ENCODE measurements at regions not wholly inside any gene's neighbourhood (a gene's known extent, or its start where the extent isn't known, plus 50 kb on each side); places are given as distances from the start of the nearest gene placed in this dataset.

- no peak for DNase-seq (ENCODE audit: low spot score)
Observed at GRCh38 chr7:46682836-46683624, 762.0 kb upstream of the IGFBP3 start.

DNA sequence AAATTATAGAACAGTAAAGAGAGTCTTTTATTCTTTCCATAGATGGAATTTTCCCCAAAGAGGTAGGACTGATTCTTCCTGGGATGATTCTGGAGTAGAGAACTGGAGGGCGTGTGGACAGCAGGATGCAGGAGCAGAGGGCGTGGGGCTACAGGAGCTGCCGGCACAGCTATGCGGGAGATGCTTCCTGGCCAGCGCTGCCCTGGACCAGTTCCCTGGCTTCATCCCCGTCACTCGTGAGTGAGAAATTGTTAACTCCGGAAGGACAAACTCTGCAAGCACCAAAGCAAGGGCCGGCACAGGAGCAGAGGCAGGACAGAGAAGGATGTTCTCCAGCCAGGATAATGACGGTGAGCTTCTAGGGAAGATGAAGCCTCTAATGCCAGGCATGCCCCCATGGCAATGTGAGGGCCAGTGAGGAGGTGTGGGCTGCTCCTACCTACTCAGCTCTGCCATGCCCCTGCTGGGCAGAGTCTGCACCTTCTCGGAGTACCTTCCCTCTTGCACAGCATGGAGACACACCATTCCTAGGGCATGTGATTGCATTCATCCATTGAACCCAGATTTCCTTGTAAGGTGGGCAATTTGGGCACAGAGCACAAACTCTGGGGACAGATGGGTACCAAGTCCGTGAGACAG, 760.9 kb upstream of the IGFBP3 start:
- no peak for DNase-seq (ENCODE audit: low spot score)

DNA sequence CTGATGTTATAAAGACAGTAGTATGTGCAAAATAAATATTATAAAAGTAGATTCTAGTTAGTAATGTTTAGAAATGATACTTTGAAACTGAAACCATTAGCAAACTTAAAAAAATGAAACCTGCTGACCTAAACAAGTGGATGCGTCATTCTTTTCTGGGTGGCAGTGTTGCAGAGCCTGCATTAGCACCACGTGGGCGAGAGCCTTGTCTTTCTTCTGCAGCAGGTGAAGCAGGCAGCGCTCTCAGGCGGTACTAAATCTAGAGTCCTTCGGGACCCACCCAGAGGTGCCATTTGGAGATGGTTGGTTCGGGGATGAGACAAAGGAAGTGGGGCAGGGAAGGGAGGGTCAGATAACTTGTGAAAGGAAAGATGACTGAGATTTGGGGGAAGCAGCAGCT, 759.1 kb upstream of the IGFBP3 start:
- DNase-seq (ENCODE audit: low spot score): no peak

DNA sequence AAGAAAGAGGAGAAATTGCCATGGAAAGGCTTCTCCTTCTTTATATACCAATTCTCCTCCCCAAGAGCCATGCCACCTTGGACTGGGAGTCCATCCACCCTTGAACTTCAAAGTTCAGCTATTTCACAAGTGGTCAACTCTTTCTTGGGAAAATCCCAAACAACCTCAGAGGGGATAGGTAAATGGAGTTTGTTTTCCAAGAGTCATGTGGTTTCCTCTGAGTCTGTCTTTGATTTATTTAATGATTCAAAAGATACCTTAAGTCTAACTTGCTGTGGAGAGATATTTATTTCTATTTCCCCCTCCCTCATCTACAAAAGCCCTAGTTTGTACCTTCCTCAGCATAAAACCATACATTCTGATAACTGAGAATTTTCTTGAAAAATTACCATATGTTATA, 758.6 kb upstream of the IGFBP3 start:
- no peak for DNase-seq (ENCODE audit: low spot score)

GRCh38 chr7:46678421-46678820, 757.3 kb upstream of the IGFBP3 start:
- no peak for DNase-seq (ENCODE audit: low spot score)

GRCh38 chr7:46675456-46675855, 754.4 kb upstream of the IGFBP3 start:
- no peak for DNase-seq (ENCODE audit: low spot score)

GRCh38 chr7:46672861-46673260, 751.8 kb upstream of the IGFBP3 start:
- no peak for DNase-seq (ENCODE audit: low spot score)

GRCh38 chr7:46671108-46671769, 750.2 kb upstream of the IGFBP3 start:
- DNase-seq (ENCODE audit: low spot score): no peak

DNA sequence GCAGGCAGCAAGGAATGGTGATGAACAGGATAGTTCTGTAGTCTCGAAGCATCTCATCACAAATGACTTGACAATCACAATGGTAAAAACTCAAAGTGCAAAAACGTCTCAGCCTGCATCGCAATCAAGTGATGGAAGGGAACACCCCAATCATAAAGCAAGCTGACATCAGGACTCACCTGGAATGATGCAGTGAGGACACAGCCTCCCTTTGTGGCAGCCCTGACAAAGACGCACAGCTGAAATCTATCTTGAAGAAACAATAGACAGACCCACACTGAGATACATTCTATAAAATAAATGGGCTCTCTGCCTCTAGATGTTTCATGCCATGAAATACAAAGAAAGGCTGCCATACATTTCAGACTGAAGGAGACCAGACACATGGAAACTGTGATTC, 748.0 kb upstream of the IGFBP3 start:
- DNase-seq (ENCODE audit: low spot score): no peak

DNA sequence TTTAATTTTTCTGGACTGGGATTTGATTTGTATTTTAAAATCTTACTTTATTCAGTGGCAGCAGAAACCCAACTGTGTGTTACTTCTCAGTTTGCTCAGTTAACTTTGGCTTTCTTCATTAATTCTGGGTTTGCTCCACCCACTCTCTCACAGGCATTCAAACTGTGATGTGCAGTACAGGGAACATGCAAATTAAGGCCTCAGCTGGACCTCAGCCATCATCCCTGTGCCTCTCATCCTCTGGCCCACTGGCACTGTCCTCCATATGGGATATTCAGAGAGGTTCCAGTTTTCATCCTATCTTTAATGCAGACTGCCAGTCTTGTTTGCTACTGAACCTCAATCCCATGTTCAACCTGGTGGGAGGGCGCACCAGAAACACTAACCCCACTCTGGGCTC, 743.4 kb upstream of the IGFBP3 start:
- no peak for DNase-seq (ENCODE audit: low spot score)

- DNase-seq (ENCODE audit: low spot score): no peak
Observed at GRCh38 chr7:46663025-46663424, 742.0 kb upstream of the IGFBP3 start.

GRCh38 chr7:46661431-46661830, 740.4 kb upstream of the IGFBP3 start:
- DNase-seq (ENCODE audit: low spot score): no peak

DNA sequence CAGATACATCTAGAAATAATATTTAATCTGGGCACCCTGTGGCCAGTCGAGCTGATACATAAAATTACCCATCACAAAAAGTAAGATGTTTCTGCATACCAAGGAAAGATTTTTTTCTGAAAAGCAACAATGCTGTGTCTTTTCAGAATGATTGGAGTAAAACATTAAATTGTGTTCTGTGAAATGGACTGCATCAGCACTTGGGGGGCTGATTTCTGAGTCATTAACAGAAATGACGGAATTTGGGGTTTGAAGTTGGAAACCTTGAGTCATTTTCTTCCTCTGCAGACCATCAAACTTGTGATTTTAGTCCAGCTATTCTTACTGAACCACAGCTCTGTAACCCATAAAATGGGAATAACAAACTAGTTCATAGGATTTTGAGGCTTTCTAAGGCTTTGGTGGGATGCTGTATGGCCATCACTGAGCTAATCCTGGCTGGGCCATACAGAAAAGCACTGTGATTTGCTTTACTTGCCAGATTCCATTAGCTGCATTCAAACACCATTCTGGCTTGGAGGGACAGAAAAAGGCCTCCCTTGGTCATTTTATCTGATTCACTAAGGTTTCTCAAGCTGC, 739.4 kb upstream of the IGFBP3 start:
- DNase-seq (ENCODE audit: low spot score): no peak

DNA sequence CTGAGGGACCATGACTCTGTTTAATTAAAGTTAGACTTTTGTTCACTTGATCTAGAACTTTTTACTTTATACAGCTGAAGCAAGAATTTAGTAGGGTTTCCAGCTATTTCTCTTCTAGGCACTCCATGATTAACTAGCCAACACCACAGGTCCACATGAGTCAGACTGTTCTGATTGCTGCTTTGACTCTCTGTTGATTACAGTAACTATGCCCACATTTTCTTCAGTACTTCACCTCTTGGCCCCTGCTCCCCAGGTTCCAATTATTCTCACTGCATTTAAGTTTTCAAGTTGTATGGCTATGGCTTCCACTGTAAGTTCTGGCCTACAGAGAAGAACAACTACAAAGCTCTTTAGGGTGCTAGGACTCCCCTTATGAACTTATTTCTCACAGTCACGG, 737.2 kb upstream of the IGFBP3 start:
- DNase-seq (ENCODE audit: low spot score): no peak

GRCh38 chr7:46654546-46655443, 733.7 kb upstream of the IGFBP3 start:
- DNase-seq (ENCODE audit: low spot score): no peak

GRCh38 chr7:46653848-46654247, 732.8 kb upstream of the IGFBP3 start:
- DNase-seq (ENCODE audit: low spot score): no peak

GRCh38 chr7:46652317-46652716, 731.2 kb upstream of the IGFBP3 start:
- DNase-seq (ENCODE audit: low spot score): no peak

GRCh38 chr7:46651561-46652088, 730.6 kb upstream of the IGFBP3 start:
- no peak for DNase-seq (ENCODE audit: low spot score)

- DNase-seq (ENCODE audit: low spot score): no peak
Observed at GRCh38 chr7:46651070-46651469, 730.0 kb upstream of the IGFBP3 start.

DNA sequence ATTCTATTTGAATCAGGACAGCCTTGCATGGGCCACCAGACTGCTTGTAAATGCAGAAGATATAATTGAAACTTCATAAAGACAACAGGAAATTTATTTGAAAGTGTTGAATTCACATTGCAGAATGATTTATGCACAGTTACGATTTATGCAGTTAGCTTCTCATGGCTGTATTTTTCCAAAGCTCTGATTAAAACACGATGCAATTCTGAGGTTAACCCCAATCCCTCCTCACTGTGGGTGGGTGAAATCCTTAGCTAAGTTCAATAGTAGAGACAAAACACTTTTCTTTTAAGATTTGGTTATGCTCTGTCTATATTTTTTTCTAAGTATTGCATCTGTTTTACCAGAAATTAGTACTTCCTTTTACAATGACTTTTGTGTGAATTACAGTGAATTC, 728.8 kb upstream of the IGFBP3 start:
- no peak for DNase-seq (ENCODE audit: low spot score)

All from SK-N-DZ (cell line).